SHP77 (cell line): ENCODE measurements at regions not wholly inside any gene's neighbourhood (a gene's known extent, or its start where the extent isn't known, plus 50 kb on each side); places are given as distances from the start of the nearest gene placed in this dataset.
"Not testable (repeated sequence)": the region's sequence is repeated elsewhere in the genome, so short reads cannot be mapped to it uniquely, and the experiment has no call there.

Source experiments
- DNase-seq, 2 experiments: peaks; one replicate each; lab custom pipeline; 2025; lab: John Stamatoyannopoulos, UW

- DNase-seq: not testable (repeated sequence)
Observed at GRCh38 chrX:92873359-92874055, 799.9 kb downstream of the NAP1L3 start.

- DNase-seq: not testable (repeated sequence)
Observed at GRCh38 chrX:92849998-92850397, 823.4 kb downstream of the NAP1L3 start.

- DNase-seq: not testable (repeated sequence)
Observed at GRCh38 chrX:92843920-92844319, 829.5 kb downstream of the NAP1L3 start.

GRCh38 chrX:92832750-92833149 lies 840.6 kb downstream of the NAP1L3 start:
- DNase-seq: not testable (repeated sequence)

- not testable (repeated sequence) for DNase-seq
Observed at GRCh38 chrX:92830083-92830482, 843.3 kb downstream of the NAP1L3 start.

GRCh38 chrX:92821580-92822152 lies 851.7 kb downstream of the NAP1L3 start:
- not testable (repeated sequence) for DNase-seq

GRCh38 chrX:92792080-92792479 lies 881.3 kb downstream of the NAP1L3 start:
- DNase-seq: not testable (repeated sequence)

GRCh38 chrX:92780075-92780474 lies 893.3 kb downstream of the NAP1L3 start:
- DNase-seq: not testable (repeated sequence)

GRCh38 chrX:92774016-92774415 lies 899.4 kb downstream of the NAP1L3 start:
- DNase-seq: peak in 1 of 2 experiments; percentile 0

GRCh38 chrX:92760963-92761362 lies 912.4 kb downstream of the NAP1L3 start:
- DNase-seq: not testable (repeated sequence)
